Stimulated activated CD4-positive, alpha-beta T cell treated with anti-CD3 and anti-CD28 coated beads, TNF-alpha, amount 100 ng/mL, for 1 hour (primary cell): ENCODE measurements at regions not wholly inside any gene's neighbourhood (a gene's known extent, or its start where the extent isn't known, plus 50 kb on each side); places are given as distances from the start of the nearest gene placed in this dataset.
"Not testable (repeated sequence)": the region's sequence is repeated elsewhere in the genome, so short reads cannot be mapped to it uniquely, and the experiment has no call there.

Source experiments
- DNase-seq, 3 donors: peaks; one replicate each; pipeline ENCODE4 v3.0.0-alpha.2; 2020; ENCODE audit warnings: low read depth in 3 of 3, low spot score in 1 of 3

GRCh38 chr1:5603353-5604104 lies 388.7 kb downstream of the NPHP4 start:
- DNase-seq, result no peak

- not testable (repeated sequence) for DNase-seq
Observed at GRCh38 chr1:5602718-5603117, 389.5 kb downstream of the NPHP4 start.

DNA sequence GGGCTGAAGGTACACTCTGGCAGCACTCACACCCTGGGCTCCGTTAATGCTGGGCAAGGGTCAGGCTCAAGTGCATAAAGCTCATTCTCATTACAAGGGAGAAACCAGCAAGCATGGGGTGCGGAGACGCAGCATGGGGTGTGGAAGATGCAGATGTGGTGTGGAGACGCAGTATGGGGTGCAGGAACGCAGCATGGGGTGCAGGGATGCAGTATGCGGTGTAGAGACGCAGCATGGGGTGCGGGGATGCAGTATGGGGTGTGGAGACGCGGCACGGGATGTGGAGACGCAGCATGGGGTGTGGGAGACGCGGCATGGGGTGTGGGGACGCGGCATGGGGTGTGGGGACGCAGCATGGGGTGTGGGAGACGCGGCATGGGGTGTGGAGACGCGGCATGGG lies 390.7 kb downstream of the NPHP4 start:
- DNase-seq, result no peak

GRCh38 chr1:5599541-5599940 lies 392.7 kb downstream of the NPHP4 start:
- no peak for DNase-seq

DNA sequence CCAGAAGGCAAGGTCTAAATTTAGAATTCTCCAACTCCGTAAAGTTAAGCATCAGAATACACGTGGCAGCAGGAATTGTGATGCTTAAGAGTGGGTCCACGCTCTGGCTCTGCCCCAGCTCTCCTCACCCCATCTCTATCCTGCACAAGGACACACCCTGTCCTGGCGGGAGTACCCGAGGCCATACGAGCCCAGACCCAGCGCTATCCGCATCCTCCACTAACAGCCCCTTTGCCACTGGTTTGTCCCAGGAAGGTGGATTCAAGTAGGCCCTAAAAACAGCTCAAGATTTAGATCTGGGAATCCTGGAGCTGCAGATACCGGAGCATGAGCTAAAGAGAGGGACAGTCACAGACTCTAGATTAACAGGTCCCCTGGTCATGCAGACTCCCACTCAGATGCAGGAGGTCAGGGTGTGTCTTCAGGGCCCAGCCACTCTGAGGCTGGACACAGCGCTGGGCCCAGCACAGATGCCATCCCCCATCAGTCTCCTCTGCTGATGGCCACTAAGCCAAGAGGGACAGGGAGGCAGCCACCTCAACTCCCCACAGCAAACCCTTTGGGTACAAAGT lies 393.3 kb downstream of the NPHP4 start:
- DNase-seq, result no peak

GRCh38 chr1:5597991-5598823 lies 394.0 kb downstream of the NPHP4 start:
- DNase-seq, result no peak

DNA sequence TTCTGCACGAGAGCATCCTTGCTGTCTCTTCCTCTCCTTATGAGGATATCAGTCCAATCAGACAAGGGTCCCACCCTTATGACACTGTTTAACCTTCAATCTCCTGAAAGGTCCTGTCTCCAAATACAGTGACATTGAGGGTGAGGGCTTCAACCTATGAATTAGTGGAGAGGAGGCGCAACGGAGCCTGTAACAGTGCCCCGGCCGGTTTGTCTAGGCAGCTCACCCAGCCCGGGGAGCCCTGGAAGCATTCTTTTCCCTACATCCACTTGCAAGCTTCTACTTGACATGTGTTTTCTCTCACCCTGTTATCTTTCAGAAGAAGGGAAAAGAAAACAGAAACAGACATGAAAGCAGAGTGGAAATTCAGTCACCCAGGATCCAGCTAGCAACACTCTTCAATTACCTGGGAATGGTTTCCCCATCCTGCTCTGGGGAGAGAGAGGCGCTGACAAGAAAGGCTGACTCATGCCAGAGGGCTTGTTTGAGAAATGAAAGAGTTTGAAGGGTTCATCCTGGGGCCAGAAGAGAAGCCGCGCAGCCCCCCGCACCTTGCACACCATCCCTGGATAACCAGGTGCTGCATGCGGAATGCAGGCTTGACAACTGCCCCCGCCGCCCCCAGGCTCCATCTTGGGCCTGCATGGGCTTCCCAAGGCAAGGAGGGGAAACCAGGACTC lies 394.9 kb downstream of the NPHP4 start:
- no peak for DNase-seq

DNA sequence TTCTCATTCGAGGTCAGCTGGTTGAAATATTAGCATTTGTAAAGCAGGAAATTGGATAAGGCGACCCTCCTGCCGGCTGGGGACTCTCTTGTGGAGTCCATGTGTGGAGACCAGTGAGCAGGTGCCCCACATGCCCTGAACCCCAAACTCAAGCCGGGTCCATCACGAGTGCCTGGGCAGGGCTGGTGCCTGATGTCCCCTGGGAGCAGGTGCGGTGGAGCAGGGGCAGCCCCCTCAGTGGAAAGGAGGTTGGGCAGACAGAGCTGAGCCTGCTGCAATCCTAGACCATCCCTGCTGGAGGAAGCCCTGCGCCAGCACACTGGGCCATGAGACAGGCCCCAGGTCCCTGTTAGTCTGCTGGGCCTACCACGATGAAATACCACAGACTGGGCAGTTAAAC lies 395.6 kb downstream of the NPHP4 start:
- no peak for DNase-seq

DNA sequence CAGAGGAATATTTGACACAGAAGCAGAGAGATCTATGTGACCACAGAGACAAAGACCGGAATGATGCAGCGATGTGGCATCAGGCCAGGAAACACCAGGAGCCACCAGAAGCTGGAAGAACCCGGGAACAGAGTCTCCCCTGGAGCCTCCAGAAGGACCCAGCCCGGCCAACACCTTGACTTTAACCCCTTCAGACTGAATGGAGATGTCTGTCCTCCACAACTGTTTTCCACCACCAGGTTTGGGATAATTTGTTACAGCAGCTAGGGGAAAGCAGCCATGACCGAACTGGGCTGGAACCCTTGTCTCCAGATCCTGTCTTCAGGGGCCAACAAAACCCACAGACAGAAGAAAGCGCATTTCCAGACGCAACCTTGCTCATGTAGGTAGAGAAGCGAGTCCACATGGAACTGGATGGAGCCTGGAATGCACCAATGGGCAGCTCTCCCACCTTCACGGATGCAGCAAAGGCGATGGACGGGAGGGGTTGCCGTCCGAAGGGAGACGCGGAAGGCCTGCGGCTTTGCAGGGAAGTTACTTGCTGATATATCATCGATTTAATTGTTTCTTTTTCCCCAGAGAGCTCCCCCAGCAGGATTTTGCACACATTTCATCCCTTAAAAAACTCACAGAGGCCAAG lies 396.6 kb downstream of the NPHP4 start:
- no peak for DNase-seq

GRCh38 chr1:5594056-5594956 lies 397.9 kb downstream of the NPHP4 start:
- DNase-seq, result no peak

- DNase-seq, result no peak
Observed at GRCh38 chr1:5590717-5591116, 401.5 kb downstream of the NPHP4 start.

- no peak for DNase-seq
Observed at GRCh38 chr1:5586629-5587028, 405.6 kb downstream of the NPHP4 start.

DNA sequence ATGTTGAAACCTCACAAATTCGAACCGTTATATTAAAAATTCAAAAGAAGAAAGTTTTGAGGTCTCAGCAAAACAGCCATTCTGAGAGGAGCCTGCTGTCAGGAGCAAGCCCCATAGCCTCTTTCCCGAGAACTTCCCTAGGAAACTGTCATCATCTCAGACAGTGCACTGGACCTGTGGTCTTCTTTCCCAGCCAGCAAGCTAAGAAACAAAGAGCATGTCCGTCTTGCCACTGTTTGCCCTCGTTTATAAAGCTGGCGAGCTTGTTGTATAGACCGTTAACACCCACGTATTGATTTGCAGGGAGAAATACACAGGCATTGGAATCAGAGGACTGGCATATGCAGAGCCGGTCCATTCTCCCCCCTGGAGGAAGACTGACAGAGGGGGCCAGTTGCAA lies 407.0 kb downstream of the NPHP4 start:
- no peak for DNase-seq

GRCh38 chr1:5580926-5581325 lies 411.3 kb downstream of the NPHP4 start:
- no peak for DNase-seq

DNA sequence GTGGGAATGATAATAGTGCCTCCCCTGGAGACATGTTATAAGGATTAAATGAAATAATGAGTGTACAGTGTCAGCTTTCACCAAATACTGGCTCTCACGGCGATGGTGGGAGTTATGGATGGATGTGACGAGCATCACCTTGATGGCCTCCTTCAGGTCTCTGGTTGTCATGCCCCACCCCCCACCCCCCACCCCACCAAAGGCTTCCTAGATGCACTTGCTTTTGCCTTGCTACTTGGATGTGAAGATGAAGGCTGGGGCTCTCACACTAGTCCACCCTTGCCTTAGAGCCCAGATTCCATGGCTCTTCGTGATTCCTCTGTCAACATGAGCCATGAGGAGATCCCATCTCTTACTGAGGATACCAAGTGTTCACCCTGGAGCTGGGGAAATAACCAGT lies 412.3 kb downstream of the NPHP4 start:
- no peak for DNase-seq

DNA sequence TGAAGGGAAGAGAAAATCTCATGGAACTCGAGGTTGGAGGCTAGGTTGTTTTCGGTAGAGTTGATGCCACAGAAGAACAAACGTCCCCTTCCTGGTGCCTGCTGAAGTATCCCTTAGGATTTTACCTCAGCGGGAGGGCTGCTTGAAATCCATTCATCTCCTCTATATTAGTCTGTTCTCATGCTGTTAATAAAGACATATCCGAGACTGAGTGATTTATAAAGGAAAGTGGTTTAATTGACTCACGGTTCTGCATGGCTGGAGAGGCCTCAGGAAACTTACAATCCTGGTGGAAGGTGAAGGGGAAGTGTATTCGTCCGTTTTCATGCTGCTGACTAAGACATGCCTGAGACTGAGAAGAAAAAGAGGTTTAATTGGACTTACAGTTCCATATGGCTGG lies 413.5 kb downstream of the NPHP4 start:
- DNase-seq, result no peak

DNA sequence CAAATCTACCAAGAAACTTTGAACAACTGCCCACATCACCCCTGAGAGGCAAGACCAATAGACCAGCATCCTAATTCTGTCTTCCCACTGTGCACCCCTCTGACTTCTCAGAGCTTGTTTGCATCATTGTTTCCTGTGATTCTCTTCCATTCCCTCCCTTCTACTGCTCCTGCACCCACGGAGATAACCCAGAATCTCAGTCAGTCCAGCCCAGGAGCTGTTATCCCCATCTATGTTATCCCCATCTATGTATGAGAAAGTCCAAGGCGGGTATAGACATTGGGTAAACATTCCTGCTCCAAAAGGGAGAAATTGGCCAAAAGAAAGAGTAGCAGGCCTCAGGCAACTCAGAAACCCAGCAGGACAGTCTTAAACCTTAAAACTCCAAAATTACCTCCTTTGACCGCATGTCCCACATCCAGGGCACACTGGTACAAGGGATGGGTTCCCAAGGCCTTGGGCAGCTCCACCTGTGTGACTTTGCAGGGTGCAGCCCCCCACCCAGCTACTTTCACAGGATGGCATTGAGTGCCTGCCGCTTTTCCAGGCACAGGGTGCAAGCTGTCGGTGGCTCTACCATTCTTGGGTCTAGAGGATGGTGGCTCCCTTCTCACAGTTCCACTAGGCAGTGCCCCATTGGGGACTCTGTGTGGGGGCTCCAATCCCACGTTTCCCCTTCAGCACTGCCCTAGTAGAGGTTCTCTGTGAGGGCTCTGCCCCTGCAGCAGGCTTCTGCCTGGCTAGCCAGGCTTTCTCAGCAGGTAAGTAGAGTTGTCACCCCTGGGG lies 414.8 kb downstream of the NPHP4 start:
- DNase-seq, result no peak

DNA sequence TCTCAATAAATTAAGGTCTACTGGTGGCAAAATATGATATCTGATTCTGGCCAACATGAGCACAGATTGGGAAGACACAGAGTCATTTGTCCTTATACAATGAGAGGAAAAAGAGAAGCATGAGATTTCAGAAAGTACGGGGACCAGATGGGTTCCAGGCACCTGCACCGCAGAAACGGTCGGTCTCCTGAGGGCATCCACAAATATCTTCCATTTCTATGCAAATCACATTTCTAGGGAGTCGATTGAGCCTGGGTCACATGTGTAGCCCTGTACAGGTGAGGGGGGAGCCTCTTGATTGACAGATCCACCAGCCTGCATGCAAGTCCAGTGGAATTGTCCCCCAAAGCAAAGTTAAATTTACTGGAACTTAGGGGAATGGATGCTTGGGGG lies 415.6 kb downstream of the NPHP4 start:
- no peak for DNase-seq

- DNase-seq, result no peak
Observed at GRCh38 chr1:5576011-5576672, 416.1 kb downstream of the NPHP4 start.
